Activated CD4-positive, alpha-beta T cell treated with anti-CD3 and anti-CD28 coated beads, Interleukin-2, amount 50 U/mL, for 16 hours (primary cell): ENCODE measurements at regions not wholly inside any gene's neighbourhood (a gene's known extent, or its start where the extent isn't known, plus 50 kb on each side); places are given as distances from the start of the nearest gene placed in this dataset.

Source experiments
- DNase-seq: peaks from one replicate; pipeline ENCODE4 v3.0.0-alpha.2; 2020

GRCh38 chr15:36370051-36370730 lies 209.2 kb upstream of the CDIN1 start:
- no peak for DNase-seq

- no peak for DNase-seq
Measured at GRCh38 chr15:36370731-36371112, 208.7 kb upstream of the CDIN1 start.

GRCh38 chr15:36371509-36371908 lies 207.9 kb upstream of the CDIN1 start:
- no peak for DNase-seq

GRCh38 chr15:36372968-36373367 lies 206.5 kb upstream of the CDIN1 start:
- no peak for DNase-seq

GRCh38 chr15:36373550-36373949 lies 205.9 kb upstream of the CDIN1 start:
- no peak for DNase-seq

- DNase-seq, result no peak
Measured at GRCh38 chr15:36389107-36389506, 190.3 kb upstream of the CDIN1 start.

GRCh38 chr15:36390491-36390890 lies 188.9 kb upstream of the CDIN1 start:
- no peak for DNase-seq

GRCh38 chr15:36392676-36393266 lies 186.7 kb upstream of the CDIN1 start:
- DNase-seq, result no peak

- no peak for DNase-seq
Measured at GRCh38 chr15:36398212-36398611, 181.2 kb upstream of the CDIN1 start.

- DNase-seq, result no peak
Measured at GRCh38 chr15:36399276-36399675, 180.2 kb upstream of the CDIN1 start.

- DNase-seq, result no peak
Measured at GRCh38 chr15:36400936-36401585, 178.4 kb upstream of the CDIN1 start.

GRCh38 chr15:36401586-36401966 lies 177.8 kb upstream of the CDIN1 start:
- DNase-seq, result no peak

GRCh38 chr15:36403351-36403750 lies 176.1 kb upstream of the CDIN1 start:
- DNase-seq, result no peak

GRCh38 chr15:36406366-36406765 lies 173.1 kb upstream of the CDIN1 start:
- no peak for DNase-seq

GRCh38 chr15:36406911-36407310 lies 172.5 kb upstream of the CDIN1 start:
- DNase-seq, result no peak

- no peak for DNase-seq
Measured at GRCh38 chr15:36407647-36408046, 171.8 kb upstream of the CDIN1 start.

- DNase-seq, result no peak
Measured at GRCh38 chr15:36409819-36410218, 169.6 kb upstream of the CDIN1 start.

GRCh38 chr15:36414670-36415069 lies 164.8 kb upstream of the CDIN1 start:
- DNase-seq, result no peak

- DNase-seq, result no peak
Measured at GRCh38 chr15:36415643-36416042, 163.8 kb upstream of the CDIN1 start.

GRCh38 chr15:36422631-36423030 lies 156.8 kb upstream of the CDIN1 start:
- DNase-seq, result no peak

GRCh38 chr15:36426691-36427090 lies 152.7 kb upstream of the CDIN1 start:
- no peak for DNase-seq

GRCh38 chr15:36428102-36428845 lies 151.2 kb upstream of the CDIN1 start:
- no peak for DNase-seq

- DNase-seq, result no peak
Measured at GRCh38 chr15:36429707-36430106, 149.7 kb upstream of the CDIN1 start.

GRCh38 chr15:36430280-36430679 lies 149.1 kb upstream of the CDIN1 start:
- DNase-seq, result no peak
